Neural progenitor cell (in vitro differentiated cells): ENCODE measurements at regions not wholly inside any gene's neighbourhood (a gene's known extent, or its start where the extent isn't known, plus 50 kb on each side); places are given as distances from the start of the nearest gene placed in this dataset.

Experiments used
- CTCF ChIP-seq: fragments of 200-600 bp; sonication (generic); IDR thresholded peaks from 2 replicates; pipeline ENCODE4 v1.5.1; 2017; ENCODE audit warnings: antibody characterized with exemption, mild to moderate bottlenecking
- EZH2 ChIP-seq: fragments of 200-600 bp; sonication (generic); IDR thresholded peaks from 2 replicates; pipeline ENCODE4 v1.6.1; 2017; ENCODE audit warnings: antibody characterized with exemption, mild to moderate bottlenecking, moderate library complexity
- EZH2phosphoT487 ChIP-seq: fragments of 200-600 bp; sonication (generic); IDR thresholded peaks from 2 replicates; pipeline ENCODE4 v1.6.1; 2017; ENCODE audit warnings: antibody characterized with exemption

GRCh38 chr11:91800208-91800914, 424.3 kb upstream of the FAT3 start:
- TF ChIP-seq CTCF (no peak), EZH2 (no peak), EZH2phosphoT487 (no peak)
